ENCODE measurements at regions not wholly inside any gene's neighbourhood (a gene's known extent, or its start where the extent isn't known, plus 50 kb on each side); places are given as distances from the start of the nearest gene placed in this dataset.

- H3K36me3 Mint-ChIP-seq: peaks cover 0 to 2% (median 0%) of the 10 kb centered on the region in 3 donors
- no peak for ATAC-seq
- DNase-seq: no peak
- H3K9me3 Mint-ChIP-seq: no peaks in the 10 kb centered on the region
- POLR2A ChIA-PET: no interaction called here
- H3K4me3 Mint-ChIP-seq: no peak overlapping the region
- H3K27me3 Mint-ChIP-seq: no peaks in the 10 kb centered on the region
- H3K27ac Mint-ChIP-seq: peak overlapping the region in 5 of 10 donors; percentile 1 to 46 (median 29)
- peaks cover 18 to 50% (median 40%) of the 10 kb centered on the region in 4 donors for H3K4me1 Mint-ChIP-seq
These were observed 393.9 kb upstream of the RGS6 start for GRCh38 chr14:71538288-71538687.

DNA sequence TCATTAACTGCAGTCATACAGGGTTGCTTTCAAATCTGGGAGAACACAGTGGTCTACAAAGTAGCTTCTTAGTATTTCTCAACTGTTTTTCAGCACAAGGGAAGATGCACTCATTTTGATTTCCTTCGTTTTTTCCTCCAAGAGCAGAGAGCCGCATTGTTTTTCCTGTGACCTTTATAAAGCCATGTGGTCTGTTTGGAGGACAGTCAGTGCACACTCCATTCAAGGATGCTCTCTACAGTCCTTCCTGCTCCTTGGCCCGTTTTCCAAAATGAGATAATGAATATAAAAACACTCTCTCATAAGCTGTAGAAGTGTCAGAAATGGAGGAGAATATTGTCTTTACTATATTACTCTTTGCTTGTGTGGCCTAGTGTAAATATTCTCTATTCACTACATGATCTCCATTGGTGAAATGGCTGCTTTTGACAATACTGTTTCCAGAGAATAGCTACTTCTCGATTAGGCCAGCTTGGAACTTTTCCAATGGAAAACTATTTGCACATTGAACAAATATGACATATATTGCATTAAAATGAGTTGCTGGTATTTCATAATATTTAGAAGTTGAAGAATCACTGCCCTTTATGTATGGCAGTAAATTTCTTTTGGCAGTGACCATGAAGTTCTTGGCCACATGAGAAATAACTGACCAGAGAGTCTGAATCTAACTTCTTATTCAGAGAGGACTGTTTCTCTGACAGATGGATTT lies 393.1 kb upstream of the RGS6 start:
- Mint-ChIP-seq H3K27me3 (no peaks in the 10 kb centered on the region), H3K4me3 (no peak overlapping the region), H3K27ac (peak overlapping the region in 4 of 10 donors; percentile 1 to 63 (median 46)), H3K36me3 (no peaks in the 10 kb centered on the region), H3K4me1 (peaks cover 18 to 50% (median 40%) of the 10 kb centered on the region in 4 donors), H3K9me3 (no peaks in the 10 kb centered on the region)
- DNase-seq (no peak), ATAC-seq (no peak)
- POLR2A ChIA-PET: no interaction called here

DNA sequence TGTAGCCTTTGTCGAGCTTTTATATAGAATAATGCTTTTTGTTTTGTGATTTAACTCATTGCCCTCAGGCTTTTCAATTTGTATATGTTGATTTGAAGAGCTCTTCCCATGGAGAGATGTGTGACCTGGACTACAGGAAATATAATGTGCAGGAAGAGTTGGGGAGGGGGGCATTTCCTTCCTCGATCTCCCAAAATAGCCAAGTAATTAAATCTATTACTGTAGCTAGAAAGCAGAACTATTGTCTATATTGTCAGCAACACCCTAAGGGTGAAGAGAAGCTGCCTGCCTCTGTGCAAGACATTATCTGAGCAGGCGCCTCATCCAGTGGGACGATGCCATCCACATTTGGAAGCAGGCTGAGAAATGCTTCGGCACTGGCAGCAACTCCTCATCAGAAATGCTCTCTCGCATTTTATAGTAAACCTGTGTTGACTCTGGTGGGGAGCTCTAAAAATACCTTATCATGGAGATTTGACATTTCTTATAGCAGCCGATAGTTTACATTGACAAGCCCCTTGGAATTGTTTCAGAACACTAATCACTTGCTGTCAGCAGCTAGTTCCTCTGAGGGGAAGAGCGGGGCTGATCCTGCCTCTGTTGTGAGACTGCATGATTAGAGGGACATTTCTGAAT lies 392.5 kb upstream of the RGS6 start:
- POLR2A ChIA-PET: no interaction called here
- Mint-ChIP-seq H3K36me3 (no peaks in the 10 kb centered on the region), H3K4me3 (no peak overlapping the region), H3K27ac (peak overlapping the region in 5 of 10 donors; percentile 8 to 68 (median 62)), H3K27me3 (no peaks in the 10 kb centered on the region), H3K9me3 (no peaks in the 10 kb centered on the region), H3K4me1 (peaks cover 18 to 50% (median 40%) of the 10 kb centered on the region in 4 donors)
- ATAC-seq (no peak), DNase-seq (no peak)

DNA sequence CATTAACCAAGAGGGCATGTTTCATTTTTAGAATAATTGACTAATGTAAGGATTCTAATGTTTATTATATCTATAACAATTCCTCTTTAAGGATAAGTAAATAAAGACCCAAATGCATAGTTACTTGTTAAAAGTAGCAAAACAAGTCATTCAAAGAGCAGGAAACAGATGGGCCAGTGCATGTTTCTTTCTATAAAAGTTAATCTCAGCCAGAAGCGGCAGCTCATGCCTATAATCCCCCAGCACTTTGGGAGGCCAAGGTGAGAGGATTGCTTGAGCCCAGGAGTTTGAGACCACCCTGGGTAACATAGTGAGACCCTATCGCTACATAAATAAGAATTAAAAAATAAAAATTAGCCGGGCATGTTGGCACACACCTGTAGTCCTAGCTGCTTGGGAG lies 391.0 kb upstream of the RGS6 start:
- POLR2A ChIA-PET: no interaction called here

GRCh38 chr14:71541973-71542690 lies 390.1 kb upstream of the RGS6 start:
- no peaks in the 10 kb centered on the region for H3K9me3 Mint-ChIP-seq
- no peak for ATAC-seq
- no peaks in the 10 kb centered on the region for H3K36me3 Mint-ChIP-seq
- no peak for DNase-seq
- H3K4me3 Mint-ChIP-seq: peak overlapping the region in 3 of 10 donors; percentile 9 to 48 (median 33)
- POLR2A ChIA-PET: no interaction called here
- no peaks in the 10 kb centered on the region for H3K27me3 Mint-ChIP-seq
- peak overlapping the region in 8 of 10 donors; percentile 25 to 91 (median 68) for H3K27ac Mint-ChIP-seq
- H3K4me1 Mint-ChIP-seq: peaks cover 15 to 42% (median 35%) of the 10 kb centered on the region in 4 donors

More for the DNA sequence above, 391.0 kb upstream of the RGS6 start:
- Mint-ChIP-seq H3K27me3 (no peaks in the 10 kb centered on the region), H3K27ac (peak overlapping the region in 6 of 10 donors; percentile 27 to 91 (median 64)), H3K4me3 (no peak overlapping the region), H3K9me3 (no peaks in the 10 kb centered on the region), H3K36me3 (no peaks in the 10 kb centered on the region), H3K4me1 (peaks cover 16 to 43% (median 38%) of the 10 kb centered on the region in 4 donors)
- DNase-seq (no peak), ATAC-seq (no peak)

DNA sequence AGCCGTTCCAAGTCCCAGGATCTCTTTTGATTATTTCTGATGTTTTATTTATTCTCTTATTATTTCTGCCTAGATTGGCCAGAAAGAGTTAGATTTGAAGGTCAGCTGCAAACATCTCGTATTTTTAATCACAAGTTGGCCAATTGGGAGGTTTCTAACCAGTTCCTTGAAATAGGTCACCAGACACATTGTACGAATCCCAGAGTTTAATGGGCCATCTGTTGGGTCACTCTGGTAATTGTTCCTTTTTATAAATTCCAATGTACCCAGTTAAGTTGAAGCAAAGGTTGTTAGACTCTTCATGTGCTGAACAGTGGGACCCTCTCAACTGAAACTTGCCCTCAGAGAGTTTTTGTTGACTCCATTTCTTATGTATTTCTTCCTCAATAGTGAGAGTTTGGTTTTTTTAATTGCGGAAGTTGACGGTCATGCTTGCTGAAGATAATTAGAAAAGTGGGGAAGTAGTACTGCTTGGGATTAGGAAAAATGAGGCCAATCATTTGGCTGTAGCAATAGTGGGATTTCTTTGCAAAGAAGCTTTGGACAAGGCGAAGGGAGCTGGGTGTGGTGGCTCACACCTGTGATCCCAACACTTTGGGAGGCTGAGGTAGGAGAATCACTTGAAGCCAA lies 382.7 kb upstream of the RGS6 start:
- no peak for ATAC-seq

DNA sequence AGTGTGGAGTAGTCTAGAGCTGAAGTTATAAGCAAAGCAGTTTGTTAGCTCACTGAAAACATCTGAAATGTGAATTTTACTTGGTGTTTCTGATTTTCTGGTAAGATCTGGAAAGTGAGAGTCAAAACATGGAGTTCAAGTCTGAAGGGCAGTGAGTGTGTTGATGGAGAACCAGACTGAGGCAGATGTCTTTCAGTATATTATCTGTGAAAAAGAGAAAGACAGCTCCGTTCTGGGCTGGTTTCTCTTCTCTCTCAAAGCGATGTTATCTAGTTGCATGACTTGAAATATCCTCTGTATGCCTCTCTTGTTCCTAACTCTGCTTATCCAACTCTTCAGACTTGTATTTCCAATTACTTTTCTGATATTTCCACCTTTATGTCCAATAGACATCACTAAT lies 381.9 kb upstream of the RGS6 start:
- H3K27me3 Mint-ChIP-seq: no peaks in the 10 kb centered on the region
- peak overlapping the region in 3 of 10 donors; percentile 8 to 57 (median 18) for H3K27ac Mint-ChIP-seq
- peaks cover 0 to 5% (median 0%) of the 10 kb centered on the region in 3 donors for H3K36me3 Mint-ChIP-seq
- ATAC-seq: no peak
- no peaks in the 10 kb centered on the region for H3K9me3 Mint-ChIP-seq
- POLR2A ChIA-PET: no interaction called here
- H3K4me3 Mint-ChIP-seq: no peak overlapping the region
- DNase-seq: no peak
- H3K4me1 Mint-ChIP-seq: peaks cover 12 to 48% (median 36%) of the 10 kb centered on the region in 4 donors

More for the DNA sequence above, 382.7 kb upstream of the RGS6 start:
- POLR2A ChIA-PET: no interaction called here
- DNase-seq: no peak
- H3K4me1 Mint-ChIP-seq: peaks cover 10 to 40% (median 29%) of the 10 kb centered on the region in 4 donors
- H3K27me3 Mint-ChIP-seq: no peaks in the 10 kb centered on the region
- no peak overlapping the region for H3K4me3 Mint-ChIP-seq
- no peaks in the 10 kb centered on the region for H3K9me3 Mint-ChIP-seq
- H3K27ac Mint-ChIP-seq: peak overlapping the region in 2 of 10 donors; percentile 38
- H3K36me3 Mint-ChIP-seq: peaks cover 0 to 5% (median 0%) of the 10 kb centered on the region in 3 donors

GRCh38 chr14:71551291-71551950 lies 380.8 kb upstream of the RGS6 start:
- no peak for DNase-seq
- H3K27ac Mint-ChIP-seq: peak overlapping the region in 6 of 10 donors; percentile 1 to 28 (median 20)

GRCh38 chr14:71552809-71553208 lies 379.4 kb upstream of the RGS6 start:
- ATAC-seq: no peak
- Mint-ChIP-seq H3K4me3 (peak overlapping the region in 1 of 10 donors; percentile 56), H3K27ac (peak overlapping the region in 9 of 10 donors; percentile 12 to 98 (median 44))

More at GRCh38 chr14:71551291-71551950, 380.8 kb upstream of the RGS6 start:
- ATAC-seq: no peak
- H3K9me3 Mint-ChIP-seq: no peaks in the 10 kb centered on the region
- H3K27me3 Mint-ChIP-seq: no peaks in the 10 kb centered on the region
- no peak overlapping the region for H3K4me3 Mint-ChIP-seq
- H3K36me3 Mint-ChIP-seq: peaks cover 0 to 5% (median 0%) of the 10 kb centered on the region in 3 donors
- POLR2A ChIA-PET: no interaction called here
- peaks cover 20 to 59% (median 46%) of the 10 kb centered on the region in 4 donors for H3K4me1 Mint-ChIP-seq

DNA sequence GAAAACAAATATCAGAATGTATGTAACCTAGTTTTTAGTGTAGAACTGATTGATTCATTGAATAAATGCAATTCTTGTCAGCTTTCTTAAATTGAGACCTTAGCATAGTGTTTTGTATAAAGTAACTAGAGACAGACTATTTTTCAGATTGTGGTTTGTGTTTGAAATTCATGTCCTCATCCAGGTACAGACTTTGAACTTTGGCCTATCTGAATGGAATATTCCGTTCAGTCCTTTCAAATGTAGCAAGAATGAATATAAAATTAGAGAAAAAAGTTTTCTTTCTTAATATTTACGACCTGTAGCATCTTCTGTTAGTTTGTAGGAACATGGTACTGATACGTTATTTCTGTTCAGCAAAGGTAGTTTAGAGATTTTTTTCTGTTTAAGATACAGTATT lies 378.4 kb upstream of the RGS6 start:
- DNase-seq (no peak), ATAC-seq (no peak)
- Mint-ChIP-seq H3K27me3 (no peaks in the 10 kb centered on the region), H3K9me3 (no peaks in the 10 kb centered on the region), H3K4me1 (peaks cover 25 to 81% (median 65%) of the 10 kb centered on the region in 4 donors), H3K36me3 (peaks cover 0 to 5% (median 0%) of the 10 kb centered on the region in 3 donors), H3K27ac (peak overlapping the region in 8 of 10 donors; percentile 10 to 98 (median 87)), H3K4me3 (peak overlapping the region in 5 of 10 donors; percentile 32 to 56 (median 39))
- POLR2A ChIA-PET: interaction anchor here (0.6 to 1.7 kb wide), 2 partner anchors 118 to 233 kb away, joined by 3 to 6 read pairs; partner anchors contain the start of gene SIPA1L1

More at GRCh38 chr14:71552809-71553208, 379.4 kb upstream of the RGS6 start:
- no peaks in the 10 kb centered on the region for H3K27me3 Mint-ChIP-seq
- POLR2A ChIA-PET: interaction anchor here (1.0 kb wide), 1 partner anchor 232 kb away, joined by 4 read pairs; no protein-coding TSS in a partner anchor
- no peaks in the 10 kb centered on the region for H3K9me3 Mint-ChIP-seq
- peaks cover 25 to 71% (median 57%) of the 10 kb centered on the region in 4 donors for H3K4me1 Mint-ChIP-seq
- H3K36me3 Mint-ChIP-seq: peaks cover 0 to 5% (median 0%) of the 10 kb centered on the region in 3 donors
- DNase-seq: no peak

DNA sequence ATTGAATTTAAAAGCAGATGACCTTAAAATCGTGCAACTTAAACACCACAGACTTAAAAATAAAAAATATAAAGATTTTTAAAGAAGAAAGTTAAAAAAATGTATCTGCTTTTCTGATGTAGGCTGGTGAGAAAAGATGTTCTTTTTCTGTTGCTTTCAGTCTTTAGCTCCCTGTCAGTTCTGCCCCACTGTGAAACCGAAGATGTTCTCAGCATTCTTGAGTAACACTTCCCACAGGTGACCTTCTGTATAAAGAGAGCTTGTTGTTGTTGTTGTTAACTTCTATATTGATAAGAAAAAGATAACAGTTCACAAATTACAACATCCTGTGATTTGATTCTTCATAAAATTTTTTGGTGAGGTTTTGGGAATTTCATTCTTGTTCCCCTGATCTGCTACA lies 377.9 kb upstream of the RGS6 start:
- DNase-seq (no peak), ATAC-seq (no peak)
- Mint-ChIP-seq H3K27ac (peak overlapping the region; percentile 44 to 99 (median 92)), H3K9me3 (no peaks in the 10 kb centered on the region), H3K4me1 (peaks cover 25 to 82% (median 65%) of the 10 kb centered on the region in 4 donors), H3K36me3 (peaks cover 0 to 2% (median 0%) of the 10 kb centered on the region in 3 donors), H3K4me3 (peak overlapping the region in 7 of 10 donors; percentile 27 to 87 (median 56)), H3K27me3 (no peaks in the 10 kb centered on the region)
- POLR2A ChIA-PET: interaction anchor here (0.6 to 1.7 kb wide), 3 partner anchors 24 to 233 kb away, joined by 3 to 6 read pairs (median 4); partner anchors contain the start of gene SIPA1L1

All from naive thymus-derived CD8-positive, alpha-beta T cell (primary cell).